HFF-Myc (cell line): ENCODE measurements at regions not wholly inside any gene's neighbourhood (a gene's known extent, or its start where the extent isn't known, plus 50 kb on each side); places are given as distances from the start of the nearest gene placed in this dataset.
"Not testable (repeated sequence)": the region's sequence is repeated elsewhere in the genome, so short reads cannot be mapped to it uniquely, and the experiment has no call there.

Experiments
- DNase-seq: peaks from one replicate; pipeline ENCODE4 v3.0.0-alpha.2; 2011; ENCODE audit warnings: low read depth; ENCODE audit errors: extremely low read depth
- H3K4me3 ChIP-seq: replicated peaks from 2 replicates; pipeline ENCODE4 v1.5.1; 2011; ENCODE audit warnings: low read depth, mild to moderate bottlenecking, control low read depth, low read length
- TF ChIP-seq, protein P1 (sequence below): IDR thresholded peaks from 2 replicates; pipeline ENCODE4 v1.5.1; 2012; ENCODE audit warnings: mild to moderate bottlenecking, low read depth, low read length, control low read depth; ENCODE audit errors: missing control alignments

DNA sequence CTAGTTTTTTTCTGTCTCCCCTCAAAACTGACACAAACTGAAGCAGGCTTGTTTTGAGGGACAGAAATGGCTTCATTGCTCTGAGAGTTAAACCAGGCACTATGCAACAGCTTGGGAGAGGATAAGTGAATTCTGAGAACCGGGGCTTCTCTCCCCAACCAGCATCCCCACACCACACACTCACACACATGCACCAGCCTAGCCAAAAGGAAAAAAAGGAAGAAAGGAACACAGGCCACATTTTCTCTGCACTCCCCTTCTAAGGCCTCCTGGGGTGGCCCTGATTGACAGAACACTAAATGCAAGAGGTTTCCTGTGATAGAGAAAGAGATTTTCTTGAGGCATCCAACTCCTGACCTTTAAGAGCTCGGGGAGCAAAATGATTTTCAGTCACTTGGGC is 177.5 kb downstream of the TLE3 start:
- H3K4me3 ChIP-seq, result no peak overlapping the region
- DNase-seq, result no peak
- TF ChIP-seq, protein P1, sequence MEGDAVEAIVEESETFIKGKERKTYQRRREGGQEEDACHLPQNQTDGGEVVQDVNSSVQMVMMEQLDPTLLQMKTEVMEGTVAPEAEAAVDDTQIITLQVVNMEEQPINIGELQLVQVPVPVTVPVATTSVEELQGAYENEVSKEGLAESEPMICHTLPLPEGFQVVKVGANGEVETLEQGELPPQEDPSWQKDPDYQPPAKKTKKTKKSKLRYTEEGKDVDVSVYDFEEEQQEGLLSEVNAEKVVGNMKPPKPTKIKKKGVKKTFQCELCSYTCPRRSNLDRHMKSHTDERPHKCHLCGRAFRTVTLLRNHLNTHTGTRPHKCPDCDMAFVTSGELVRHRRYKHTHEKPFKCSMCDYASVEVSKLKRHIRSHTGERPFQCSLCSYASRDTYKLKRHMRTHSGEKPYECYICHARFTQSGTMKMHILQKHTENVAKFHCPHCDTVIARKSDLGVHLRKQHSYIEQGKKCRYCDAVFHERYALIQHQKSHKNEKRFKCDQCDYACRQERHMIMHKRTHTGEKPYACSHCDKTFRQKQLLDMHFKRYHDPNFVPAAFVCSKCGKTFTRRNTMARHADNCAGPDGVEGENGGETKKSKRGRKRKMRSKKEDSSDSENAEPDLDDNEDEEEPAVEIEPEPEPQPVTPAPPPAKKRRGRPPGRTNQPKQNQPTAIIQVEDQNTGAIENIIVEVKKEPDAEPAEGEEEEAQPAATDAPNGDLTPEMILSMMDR, result no peak

DNA sequence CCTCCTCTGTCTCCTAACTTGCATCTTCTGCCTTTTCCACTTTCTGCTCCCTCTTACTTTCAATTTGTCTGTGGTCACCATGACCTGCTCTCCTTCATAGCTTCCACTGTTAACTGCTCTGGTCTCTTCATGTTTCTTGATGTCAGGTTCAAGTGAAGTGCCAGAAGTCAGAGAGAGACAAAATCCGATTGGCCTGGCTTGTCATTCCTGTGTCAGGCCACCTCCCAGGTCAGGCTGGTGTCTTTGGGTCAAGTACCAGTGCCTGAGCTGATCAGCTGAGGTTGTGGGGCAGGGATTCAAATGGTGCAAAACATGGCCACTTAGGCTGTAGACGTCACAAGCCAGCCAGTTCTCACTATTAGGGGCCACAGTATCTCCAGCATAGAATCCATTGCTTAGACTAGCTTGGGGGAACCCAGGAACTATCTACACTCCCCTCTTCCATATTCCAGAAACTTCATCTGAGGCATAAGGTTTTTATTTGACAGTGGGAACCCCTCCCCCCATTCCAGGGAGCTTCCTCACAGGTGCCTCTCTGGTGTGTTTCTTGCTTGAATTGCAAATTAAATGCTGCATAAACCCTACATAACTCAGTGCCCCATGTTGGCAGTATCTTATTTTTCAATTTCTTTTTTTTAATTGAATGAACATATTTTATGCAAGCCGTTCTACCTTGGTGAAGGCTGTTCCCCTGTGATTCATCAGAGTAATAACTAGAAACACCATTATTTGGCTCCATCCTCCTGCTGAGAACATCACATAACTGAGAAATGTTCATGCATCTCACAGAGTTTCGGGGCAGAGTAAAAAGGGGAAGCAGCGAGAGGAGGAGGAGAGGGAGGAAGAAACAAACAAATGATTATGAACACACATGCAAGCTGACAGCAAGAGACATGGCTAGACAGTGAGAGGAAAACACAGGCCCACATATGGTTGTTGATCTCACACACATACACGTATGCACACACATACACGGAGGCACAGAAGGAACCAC is 175.8 kb downstream of the TLE3 start:
- TF ChIP-seq, protein P1, result no peak
- no peak overlapping the region for H3K4me3 ChIP-seq
- DNase-seq, result no peak

DNA sequence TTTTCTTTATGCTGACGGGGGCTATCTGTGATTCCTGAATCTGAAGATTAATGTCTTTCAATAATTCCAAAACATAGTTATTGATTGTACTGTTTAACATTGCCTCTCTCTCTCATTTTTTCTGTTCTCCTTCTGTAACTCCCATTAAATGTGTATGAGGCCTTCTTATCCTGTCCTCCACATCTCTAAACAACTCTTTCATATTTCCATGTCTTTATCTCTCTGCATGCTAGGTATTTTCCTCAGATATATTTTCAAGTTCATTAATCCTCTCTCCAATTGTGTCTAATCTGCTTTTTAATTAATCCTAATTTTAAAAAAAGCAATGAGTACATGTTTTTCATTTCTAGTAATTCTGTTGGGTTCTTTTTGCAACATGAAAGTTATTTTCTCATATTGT is 173.2 kb downstream of the TLE3 start:
- TF ChIP-seq, protein P1, result no peak
- no peak overlapping the region for H3K4me3 ChIP-seq
- no peak for DNase-seq

DNA sequence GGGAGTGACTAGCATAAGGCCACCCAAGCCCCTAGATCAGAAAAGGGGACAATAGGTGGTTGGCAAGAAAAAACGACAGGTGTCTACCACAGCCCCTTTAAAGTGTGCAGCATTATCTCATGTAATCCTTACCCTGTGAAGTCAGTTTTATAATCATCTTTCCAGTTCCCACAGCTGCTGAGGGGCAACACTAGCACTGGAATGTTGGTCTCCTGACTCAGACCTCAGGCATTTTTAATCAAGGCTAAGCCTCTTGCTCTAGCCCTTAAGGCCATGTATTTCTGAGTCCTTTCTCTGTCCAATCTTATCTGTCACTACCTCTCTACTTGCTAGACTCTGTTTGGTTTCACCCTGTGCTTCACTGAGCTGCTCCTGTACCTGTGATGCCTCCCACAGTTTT is 171.7 kb downstream of the TLE3 start:
- H3K4me3 ChIP-seq, result no peak overlapping the region
- TF ChIP-seq, protein P1, result no peak
- no peak for DNase-seq

DNA sequence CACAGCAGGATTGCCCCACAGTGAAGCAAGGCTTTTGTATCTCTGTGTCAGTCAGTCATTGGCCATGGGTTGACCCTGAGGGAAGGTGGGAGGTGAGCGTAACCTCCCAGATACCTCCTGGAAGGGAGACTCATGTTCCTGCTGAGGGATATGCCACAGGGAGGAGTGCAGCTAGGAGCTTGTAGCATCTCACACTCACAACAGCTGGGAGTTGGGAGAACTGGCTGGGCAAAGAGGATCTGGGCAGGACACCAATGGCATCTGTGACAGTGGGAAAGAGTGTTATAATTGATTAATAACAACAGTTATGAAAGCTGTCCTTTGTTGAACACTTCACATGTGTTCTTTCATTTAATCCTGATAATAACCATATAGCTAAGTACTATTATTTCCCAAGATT is 171.0 kb downstream of the TLE3 start:
- H3K4me3 ChIP-seq, result no peak overlapping the region
- TF ChIP-seq, protein P1, result no peak
- no peak for DNase-seq

DNA sequence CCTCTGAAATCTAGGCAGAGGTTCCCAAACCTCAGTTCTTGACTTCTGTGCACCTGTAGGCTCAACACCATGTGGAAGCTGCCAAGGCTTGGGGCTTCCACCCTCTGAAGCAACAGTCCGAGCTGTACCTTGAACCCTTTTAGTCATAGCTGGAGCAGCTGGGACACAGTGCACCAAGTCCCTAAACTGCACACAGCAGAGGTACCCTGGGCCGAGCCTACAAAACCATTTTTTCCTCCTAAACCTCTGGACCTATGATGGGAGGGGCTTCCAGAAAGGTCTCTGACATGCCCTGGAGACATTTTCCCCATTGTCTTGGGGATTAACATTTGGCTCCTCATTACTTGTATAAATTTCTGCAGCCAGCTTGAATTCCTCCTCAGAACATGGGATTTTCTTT is 168.8 kb downstream of the TLE3 start:
- not testable (repeated sequence) for H3K4me3 ChIP-seq, DNase-seq

DNA sequence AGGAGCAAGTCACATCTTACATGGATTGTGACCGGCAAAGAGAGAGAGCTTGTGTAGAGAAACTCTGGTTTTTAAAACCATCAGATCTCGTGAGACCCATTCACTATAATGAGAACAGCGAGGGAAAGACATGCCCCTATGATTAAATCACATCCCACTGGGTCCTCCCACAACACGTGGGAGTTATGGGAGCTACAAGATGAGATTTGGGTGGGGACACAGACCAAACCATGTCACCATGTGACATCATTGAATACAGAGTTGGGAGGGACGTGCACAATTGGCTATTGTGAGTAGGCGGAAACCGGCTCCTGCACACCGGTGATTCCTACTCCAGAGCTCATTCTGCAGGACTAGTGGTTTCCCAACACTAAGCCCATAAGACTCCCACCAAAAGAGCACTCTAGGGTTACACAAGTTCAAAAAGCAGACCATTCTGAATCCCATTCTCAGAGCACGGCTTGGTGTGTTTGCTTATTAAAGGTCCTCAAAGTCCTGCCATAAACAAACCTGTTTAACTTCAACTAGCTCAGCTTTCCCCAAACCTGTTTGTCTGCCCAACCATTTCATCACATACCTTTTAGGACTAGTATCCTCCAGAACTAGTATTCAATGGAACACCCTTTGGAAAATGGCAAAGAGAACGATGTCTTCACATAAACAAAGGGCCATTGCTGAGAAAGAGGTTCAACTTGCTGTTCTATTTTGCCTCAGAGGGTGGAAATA is 167.6 kb downstream of the TLE3 start:
- DNase-seq, result no peak
- H3K4me3 ChIP-seq, result no peak overlapping the region
- TF ChIP-seq, protein P1, result no peak
